ENCODE measurements at regions not wholly inside any gene's neighbourhood (a gene's known extent, or its start where the extent isn't known, plus 50 kb on each side); places are given as distances from the start of the nearest gene placed in this dataset.

- DNase-seq (ENCODE audit: insufficient read length, low spot score), result no peak
- no peak for FAIRE-seq
- no peak for TF ChIP-seq POU2F2 (IDR thresholded peaks at IDR 0.05; ENCODE audit: low read depth, low read length)
- TF ChIP-seq PAX5 (IDR thresholded peaks at IDR 0.05; ENCODE audit: insufficient read depth, low read length, severe bottlenecking), result no peak
- TF ChIP-seq TAF1 (IDR thresholded peaks at IDR 0.05; ENCODE audit: low read depth, low read length), result no peak
- no peak for TF ChIP-seq SPI1 (IDR thresholded peaks at IDR 0.05; ENCODE audit: low read depth, low read length)
- no peak for TF ChIP-seq POLR2AphosphoS5 (IDR thresholded peaks at IDR 0.05; ENCODE audit: low read depth, low read length)
- no peak for TF ChIP-seq POLR2A (IDR thresholded peaks at IDR 0.05; ENCODE audit: low read depth, low read length)
Measured at GRCh38 chr13:54317722-54318121, 1289.1 kb downstream of the OLFM4 start.

- FAIRE-seq (no peak), DNase-seq (ENCODE audit: insufficient read length, low spot score) (no peak)
- no peak for TF ChIP-seq POLR2A (IDR thresholded peaks at IDR 0.05; ENCODE audit: low read depth, low read length)
- TF ChIP-seq POLR2AphosphoS5 (IDR thresholded peaks at IDR 0.05; ENCODE audit: low read depth, low read length), result no peak
- TF ChIP-seq POU2F2 (IDR thresholded peaks at IDR 0.05; ENCODE audit: low read depth, low read length), result no peak
- no peak for TF ChIP-seq PAX5 (IDR thresholded peaks at IDR 0.05; ENCODE audit: insufficient read depth, low read length, severe bottlenecking)
- no peak for TF ChIP-seq SPI1 (IDR thresholded peaks at IDR 0.05; ENCODE audit: low read depth, low read length)
- TF ChIP-seq TAF1 (IDR thresholded peaks at IDR 0.05; ENCODE audit: low read depth, low read length), result no peak
Measured at GRCh38 chr13:54337540-54337939, 1308.9 kb downstream of the OLFM4 start.

DNA sequence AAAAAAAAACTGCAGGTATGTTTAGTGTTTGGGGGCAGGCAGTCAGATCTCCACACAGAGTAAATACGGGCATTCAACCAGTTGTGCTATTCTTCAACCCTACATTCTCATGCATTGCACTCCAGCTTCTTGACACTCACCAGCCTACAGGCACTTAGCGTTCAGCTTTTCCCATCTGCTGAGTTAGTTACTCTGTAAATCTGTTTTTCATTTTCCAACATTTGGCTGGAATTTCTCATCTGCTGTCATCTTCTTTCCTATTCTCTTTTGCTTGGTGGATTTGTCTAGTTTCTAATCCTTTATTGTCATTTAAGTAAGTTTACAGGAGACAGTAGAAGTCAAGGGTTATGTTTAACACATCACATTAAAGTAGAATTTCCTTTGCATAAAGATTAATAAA, 1318.9 kb downstream of the OLFM4 start:
- FAIRE-seq (no peak), DNase-seq (ENCODE audit: insufficient read length, low spot score) (no peak)
- TF ChIP-seq POU2F2 (IDR thresholded peaks at IDR 0.05; ENCODE audit: low read depth, low read length), result no peak

- TF ChIP-seq PAX5 (IDR thresholded peaks at IDR 0.05; ENCODE audit: insufficient read depth, low read length, severe bottlenecking), result no peak
- no peak for TF ChIP-seq SPI1 (IDR thresholded peaks at IDR 0.05; ENCODE audit: low read depth, low read length)
- TF ChIP-seq POU2F2 (IDR thresholded peaks at IDR 0.05; ENCODE audit: low read depth, low read length), result no peak
- no peak for TF ChIP-seq POLR2AphosphoS5 (IDR thresholded peaks at IDR 0.05; ENCODE audit: low read depth, low read length)
- no peak for TF ChIP-seq TAF1 (IDR thresholded peaks at IDR 0.05; ENCODE audit: low read depth, low read length)
- no peak for DNase-seq (ENCODE audit: insufficient read length, low spot score)
- FAIRE-seq, result no peak
Measured at GRCh38 chr13:54356209-54356608, 1327.6 kb downstream of the OLFM4 start.

GRCh38 chr13:54356849-54357248, 1328.2 kb downstream of the OLFM4 start:
- FAIRE-seq (no peak), DNase-seq (ENCODE audit: insufficient read length, low spot score) (no peak)
- no peak for TF ChIP-seq POLR2AphosphoS5 (IDR thresholded peaks at IDR 0.05; ENCODE audit: low read depth, low read length)
- TF ChIP-seq TAF1 (IDR thresholded peaks at IDR 0.05; ENCODE audit: low read depth, low read length), result no peak
- TF ChIP-seq PAX5 (IDR thresholded peaks at IDR 0.05; ENCODE audit: insufficient read depth, low read length, severe bottlenecking), result no peak
- no peak for TF ChIP-seq POU2F2 (IDR thresholded peaks at IDR 0.05; ENCODE audit: low read depth, low read length)
- no peak for TF ChIP-seq POLR2A (IDR thresholded peaks at IDR 0.05; ENCODE audit: low read depth, low read length)
- TF ChIP-seq SPI1 (IDR thresholded peaks at IDR 0.05; ENCODE audit: low read depth, low read length), result no peak

DNA sequence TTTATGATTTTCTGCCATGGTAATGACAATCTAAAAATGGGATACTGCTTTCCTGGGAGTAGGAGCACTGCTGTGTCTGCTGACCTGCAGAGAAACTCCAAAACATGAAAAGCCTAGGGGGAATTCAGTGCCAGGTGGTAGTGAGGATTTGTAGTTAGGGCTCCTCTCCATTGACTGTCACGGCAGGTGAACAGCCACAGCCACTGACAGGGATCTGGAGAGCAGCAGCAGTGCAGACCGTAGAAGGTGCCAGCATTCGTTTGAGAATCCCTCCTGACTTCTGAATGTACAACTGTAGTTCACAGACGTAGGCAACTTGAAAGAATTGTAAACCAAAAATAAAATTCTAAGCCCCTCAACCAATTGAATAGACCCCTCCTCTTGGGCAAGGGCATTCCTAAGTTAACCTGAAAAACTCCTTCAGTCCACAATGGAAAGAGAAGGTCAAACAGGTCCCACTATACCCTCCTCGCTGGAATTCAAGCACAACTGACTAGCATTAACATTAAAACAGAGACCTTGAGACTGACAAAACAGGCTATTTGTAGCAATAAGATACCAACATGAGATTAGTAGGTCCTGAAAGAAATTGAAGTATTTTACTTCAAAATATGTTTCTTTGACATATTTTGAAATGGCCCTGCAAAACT, 1328.8 kb downstream of the OLFM4 start:
- no peak for FAIRE-seq

DNA sequence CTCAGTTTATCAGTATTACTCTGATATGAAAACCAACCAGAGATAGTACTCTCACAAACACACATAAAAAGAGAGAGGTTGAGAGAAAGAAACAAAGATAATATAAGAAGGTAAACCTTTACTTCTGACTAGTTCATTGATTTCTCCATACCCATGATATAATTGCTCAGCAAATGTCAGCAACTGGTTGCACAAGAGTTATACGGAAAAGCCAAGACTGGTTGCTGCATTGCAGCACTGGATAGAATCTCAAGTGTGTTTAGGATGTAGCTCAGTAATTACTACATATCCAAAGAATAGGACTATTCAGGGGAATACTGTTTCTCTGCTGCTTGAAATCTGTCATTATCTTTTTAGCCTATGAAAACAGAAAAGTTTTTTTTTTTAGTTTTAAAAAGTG, 1332.8 kb downstream of the OLFM4 start:
- FAIRE-seq (no peak), DNase-seq (ENCODE audit: insufficient read length, low spot score) (no peak)
- TF ChIP-seq POLR2AphosphoS5 (IDR thresholded peaks at IDR 0.05; ENCODE audit: low read depth, low read length) (no peak), POU2F2 (IDR thresholded peaks at IDR 0.05; ENCODE audit: low read depth, low read length) (no peak), PAX5 (IDR thresholded peaks at IDR 0.05; ENCODE audit: insufficient read depth, low read length, severe bottlenecking) (no peak), POLR2A (IDR thresholded peaks at IDR 0.05; ENCODE audit: low read depth, low read length) (no peak), TAF1 (IDR thresholded peaks at IDR 0.05; ENCODE audit: low read depth, low read length) (no peak), SPI1 (IDR thresholded peaks at IDR 0.05; ENCODE audit: low read depth, low read length) (no peak)

More for the DNA sequence above, 1328.8 kb downstream of the OLFM4 start:
- no peak for TF ChIP-seq PAX5 (IDR thresholded peaks at IDR 0.05; ENCODE audit: insufficient read depth, low read length, severe bottlenecking)
- TF ChIP-seq POLR2A (IDR thresholded peaks at IDR 0.05; ENCODE audit: low read depth, low read length), result no peak
- TF ChIP-seq SPI1 (IDR thresholded peaks at IDR 0.05; ENCODE audit: low read depth, low read length), result no peak
- no peak for TF ChIP-seq POLR2AphosphoS5 (IDR thresholded peaks at IDR 0.05; ENCODE audit: low read depth, low read length)
- TF ChIP-seq POU2F2 (IDR thresholded peaks at IDR 0.05; ENCODE audit: low read depth, low read length), result no peak
- no peak for TF ChIP-seq TAF1 (IDR thresholded peaks at IDR 0.05; ENCODE audit: low read depth, low read length)
- DNase-seq (ENCODE audit: insufficient read length, low spot score), result no peak

DNA sequence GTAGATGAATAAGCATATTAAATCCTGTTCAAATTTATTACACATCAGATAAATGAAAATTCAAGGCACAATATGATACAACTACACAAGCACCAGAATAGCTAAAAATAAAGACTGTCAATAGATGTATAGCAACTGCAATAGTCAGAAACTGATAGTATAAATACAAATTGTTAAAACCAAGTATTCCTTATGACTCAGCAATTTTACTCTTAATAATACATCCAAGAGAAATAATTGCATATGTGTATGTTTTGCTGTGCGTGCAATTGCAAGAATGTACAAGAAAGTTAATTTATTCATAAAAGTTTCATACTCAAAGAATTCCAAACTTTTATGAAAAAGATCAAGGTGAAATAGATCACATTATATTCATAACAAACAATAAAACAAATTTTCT, 1338.1 kb downstream of the OLFM4 start:
- TF ChIP-seq POU2F2 (IDR thresholded peaks at IDR 0.05; ENCODE audit: low read depth, low read length), result no peak
- no peak for TF ChIP-seq POLR2AphosphoS5 (IDR thresholded peaks at IDR 0.05; ENCODE audit: low read depth, low read length)
- no peak for TF ChIP-seq TAF1 (IDR thresholded peaks at IDR 0.05; ENCODE audit: low read depth, low read length)
- TF ChIP-seq PAX5 (IDR thresholded peaks at IDR 0.05; ENCODE audit: insufficient read depth, low read length, severe bottlenecking), result no peak
- TF ChIP-seq POLR2A (IDR thresholded peaks at IDR 0.05; ENCODE audit: low read depth, low read length), result no peak
- TF ChIP-seq SPI1 (IDR thresholded peaks at IDR 0.05; ENCODE audit: low read depth, low read length), result no peak
- no peak for DNase-seq (ENCODE audit: insufficient read length, low spot score)
- no peak for FAIRE-seq

DNA sequence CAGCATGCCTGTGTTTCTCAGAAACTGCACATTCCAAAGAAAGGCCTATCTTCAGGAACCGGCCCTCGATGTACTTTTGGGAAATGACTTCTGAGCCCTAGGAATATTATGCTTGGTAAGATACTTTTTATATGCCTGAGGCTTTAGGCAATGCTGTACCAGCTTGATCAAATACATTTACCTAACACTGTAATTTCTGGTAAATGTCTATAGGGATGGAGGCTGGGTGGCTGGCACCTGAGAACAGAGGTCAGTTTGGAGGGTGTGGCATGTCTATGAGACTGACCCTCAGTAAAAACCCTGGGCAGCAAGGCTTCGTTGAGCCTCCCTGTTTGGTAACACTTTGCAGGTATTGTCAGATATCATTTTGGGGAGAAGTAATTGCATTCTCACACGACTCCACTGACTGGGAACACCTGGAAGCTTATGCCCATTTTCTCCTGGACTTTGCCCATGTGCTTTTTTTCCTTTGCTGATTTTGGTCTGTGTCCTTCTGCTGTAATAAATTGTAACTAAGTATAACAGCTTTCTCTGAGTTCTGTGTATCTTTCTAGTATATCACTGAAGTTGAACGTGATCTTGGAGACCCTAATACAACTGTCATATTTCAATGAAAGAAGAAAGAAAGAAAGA, 1339.1 kb downstream of the OLFM4 start:
- no peak for DNase-seq (ENCODE audit: insufficient read length, low spot score)
- TF ChIP-seq POLR2AphosphoS5 (IDR thresholded peaks at IDR 0.05; ENCODE audit: low read depth, low read length) (no peak), POU2F2 (IDR thresholded peaks at IDR 0.05; ENCODE audit: low read depth, low read length) (no peak), TAF1 (IDR thresholded peaks at IDR 0.05; ENCODE audit: low read depth, low read length) (no peak)
- FAIRE-seq, result no peak

DNA sequence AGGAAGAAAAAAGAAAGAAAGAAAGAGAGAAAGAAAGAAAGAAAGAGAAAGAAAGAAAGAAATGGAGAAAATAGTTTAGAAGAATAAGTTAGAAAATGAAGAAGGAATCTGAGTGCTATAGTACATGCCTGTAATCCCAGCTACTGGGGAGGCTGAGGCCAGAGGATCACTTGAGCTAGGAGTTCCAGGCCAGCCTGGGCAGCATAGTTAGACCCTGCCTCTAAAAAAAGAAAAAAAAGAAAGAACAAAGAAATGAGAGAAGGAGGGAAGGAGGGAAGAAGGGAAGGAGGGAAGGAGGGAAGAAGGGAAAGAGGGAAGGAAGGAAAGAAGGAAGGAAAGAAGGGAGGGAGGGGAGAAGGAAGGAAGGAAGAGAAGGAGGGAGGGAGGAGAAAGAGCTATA, 1339.8 kb downstream of the OLFM4 start:
- TF ChIP-seq POU2F2 (IDR thresholded peaks at IDR 0.05; ENCODE audit: low read depth, low read length) (no peak), PAX5 (IDR thresholded peaks at IDR 0.05; ENCODE audit: insufficient read depth, low read length, severe bottlenecking) (no peak), TAF1 (IDR thresholded peaks at IDR 0.05; ENCODE audit: low read depth, low read length) (no peak), POLR2A (IDR thresholded peaks at IDR 0.05; ENCODE audit: low read depth, low read length) (no peak), POLR2AphosphoS5 (IDR thresholded peaks at IDR 0.05; ENCODE audit: low read depth, low read length) (no peak), SPI1 (IDR thresholded peaks at IDR 0.05; ENCODE audit: low read depth, low read length) (no peak)
- FAIRE-seq (no peak), DNase-seq (ENCODE audit: insufficient read length, low spot score) (no peak)
